Vagina (tissue), 2 donors: ENCODE measurements at regions not wholly inside any gene's neighbourhood (a gene's known extent, or its start where the extent isn't known, plus 50 kb on each side); places are given as distances from the start of the nearest gene placed in this dataset.

Experiments used
- DNase-seq, 2 donors: peaks; one replicate each; pipeline ENCODE4 v3.0.0-alpha.2; 2017; ENCODE audit errors: extremely low spot score in 2 of 2
- H3K27ac ChIP-seq: fragments of 200-600 bp; sonication (generic); one replicate; pipeline ENCODE4 v1.5.1; 2019
- H3K27me3 ChIP-seq: fragments of 200-600 bp; sonication (generic); one replicate; pipeline ENCODE4 v1.5.1; 2019
- H3K36me3 ChIP-seq, 2 donors: fragments of 200-600 bp; sonication (generic); one replicate each; pipeline ENCODE4 v1.5.1; 2017 to 2019
- H3K4me1 ChIP-seq: fragments of 200-600 bp; sonication (generic); one replicate; pipeline ENCODE4 v1.5.1; 2019
- H3K4me3 ChIP-seq, 2 donors: fragments of 200-600 bp; sonication (generic); 1 replicate in 1 of 2; 2 replicates in 1 of 2; pipeline ENCODE4 v1.5.1; 2016 to 2019
- H3K9me3 ChIP-seq: fragments of 200-600 bp; sonication (generic); one replicate; pipeline ENCODE4 v1.5.1; 2019
- CTCF ChIP-seq, 3 experiments: fragments of 450-650 bp in 2 of 3; fragments of 200-600 bp in 1 of 3; sonication (generic) in 1 of 3; IDR thresholded peaks; one replicate each; pipeline ENCODE4 v1.5.1; 2017 to 2019; ENCODE audit warnings: antibody characterized with exemption in 3 of 3, mild to moderate bottlenecking in 2 of 3, moderate library complexity in 2 of 3
- POLR2A ChIP-seq, 2 donors: fragments of 450-650 bp; IDR thresholded peaks; one replicate each; pipeline ENCODE4 v1.6.1; 2017; ENCODE audit warnings: antibody characterized with exemption in 2 of 2, mild to moderate bottlenecking in 2 of 2, moderate library complexity in 2 of 2
- POLR2AphosphoS5 ChIP-seq, 2 donors: sonication (generic); formaldehyde crosslinking; IDR thresholded peaks; one replicate each; pipeline ENCODE4 v1.9.0; 2017; ENCODE audit warnings: antibody characterized with exemption in 2 of 2, mild to moderate bottlenecking in 2 of 2, low read depth in 1 of 2; ENCODE audit not compliant: insufficient read depth in 1 of 2
- intact Hi-C: fragments of 100-400 bp; cut with DNase I; formaldehyde crosslinking; loops from one replicate; pipeline ENCODE4 v1.15.1; 2023

DNA sequence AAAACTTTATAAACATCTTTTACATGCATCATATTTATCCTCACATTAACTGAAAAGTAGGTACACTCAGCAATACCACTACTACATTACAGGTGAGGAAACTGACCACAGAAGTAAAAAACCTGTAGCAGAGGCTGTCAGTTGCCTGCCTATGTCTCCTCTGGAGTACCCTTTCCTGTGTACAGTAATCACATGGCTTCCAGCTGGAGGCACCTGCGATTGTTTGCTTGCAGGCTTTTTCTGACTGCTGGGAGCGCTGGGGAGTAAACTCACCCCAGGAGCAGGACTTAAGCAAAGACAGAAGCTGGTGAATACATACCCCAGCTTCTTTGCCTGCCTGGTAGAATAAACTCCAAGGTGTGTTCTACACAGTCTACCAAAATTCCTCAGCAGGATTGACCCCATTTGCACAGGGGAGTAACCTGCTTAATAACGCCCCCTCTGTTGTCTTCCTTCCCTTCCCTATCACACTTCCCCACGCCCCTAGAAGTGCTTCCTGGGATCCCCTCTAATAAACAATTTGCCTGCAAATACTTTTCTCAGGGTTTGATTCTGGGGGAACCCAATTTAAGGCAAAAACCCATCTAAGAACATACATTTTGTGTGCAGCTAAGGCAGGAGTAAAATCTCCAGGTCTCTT, 138.9 kb downstream of the PTH2R start:
- Histone ChIP-seq H3K9me3 (no peaks in the 10 kb centered on the region), H3K27ac (no peak overlapping the region), H3K4me1 (no peaks in the 10 kb centered on the region), H3K27me3 (no peaks in the 10 kb centered on the region), H3K4me3 (no peak overlapping the region), H3K36me3 (no peaks in the 10 kb centered on the region)
- TF ChIP-seq POLR2A (IDR thresholded peaks at IDR 0.05) (no peak), POLR2AphosphoS5 (IDR thresholded peaks at IDR 0.05; ENCODE audit: insufficient read depth in 1 of 2, low read depth in 1 of 2) (no peak), CTCF (IDR thresholded peaks at IDR 0.05) (no peak)
- no peak for DNase-seq
- intact Hi-C loops = no loop called here

DNA sequence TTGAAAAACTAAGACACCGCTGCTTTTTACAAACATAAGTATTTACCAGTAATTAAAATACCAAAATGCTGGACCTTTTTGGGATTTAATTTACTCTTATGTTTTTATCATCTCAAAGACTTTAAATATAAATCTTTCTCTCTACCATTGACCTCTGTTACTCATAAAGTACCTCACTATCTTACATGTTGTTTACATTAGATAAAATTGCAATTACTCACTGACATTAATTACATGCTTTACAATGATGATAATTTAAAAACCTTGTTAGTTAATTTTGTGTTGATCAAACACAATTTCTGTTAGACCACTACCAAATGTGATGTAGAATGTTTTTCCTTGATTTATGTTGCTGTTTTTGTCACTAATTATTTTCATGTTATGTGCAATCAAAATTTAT, 139.5 kb downstream of the PTH2R start:
- no peaks in the 10 kb centered on the region for H3K9me3 ChIP-seq
- H3K4me1 ChIP-seq = no peaks in the 10 kb centered on the region
- intact Hi-C loops = no loop called here
- H3K36me3 ChIP-seq = no peaks in the 10 kb centered on the region
- no peak overlapping the region for H3K27ac ChIP-seq
- TF ChIP-seq POLR2A (IDR thresholded peaks at IDR 0.05) (no peak), POLR2AphosphoS5 (IDR thresholded peaks at IDR 0.05; ENCODE audit: insufficient read depth in 1 of 2, low read depth in 1 of 2) (no peak), CTCF (IDR thresholded peaks at IDR 0.05) (no peak)
- no peak overlapping the region for H3K4me3 ChIP-seq
- DNase-seq = no peak
- H3K27me3 ChIP-seq = no peaks in the 10 kb centered on the region

DNA sequence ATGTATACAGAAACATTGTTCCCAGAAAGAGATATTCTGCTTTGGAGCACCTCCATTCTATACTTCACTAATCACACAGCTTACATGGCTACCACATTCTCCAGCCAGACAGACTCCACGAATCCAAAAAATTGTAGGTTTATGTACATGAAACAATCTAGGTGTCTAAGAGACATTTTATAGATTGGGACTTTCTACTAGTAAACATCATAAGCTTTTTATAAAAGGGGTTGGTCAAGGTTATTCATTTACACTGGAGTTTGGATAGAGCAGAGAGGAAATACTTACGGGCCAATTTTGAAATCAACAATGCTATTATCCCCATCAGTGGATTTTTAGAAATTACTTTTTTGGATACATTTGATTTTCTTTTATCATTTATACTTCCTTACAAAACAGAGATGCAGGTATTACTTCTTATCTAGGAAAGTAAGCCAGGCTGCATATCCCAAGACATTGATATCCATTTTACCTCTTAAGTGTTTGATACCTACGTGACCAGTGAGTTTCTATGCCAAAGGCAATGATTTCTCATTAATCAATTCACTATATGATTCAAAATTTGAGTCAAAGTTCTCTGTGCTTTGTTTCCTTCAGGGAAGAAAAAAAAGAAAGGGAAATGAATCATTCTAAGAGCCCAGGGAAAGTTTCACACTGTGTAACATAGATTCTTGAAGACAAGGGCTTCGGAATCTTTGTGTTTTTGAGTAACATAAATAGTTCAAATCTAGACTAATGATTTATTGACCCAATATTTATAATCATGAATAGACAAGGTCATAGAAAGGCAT, 140.5 kb downstream of the PTH2R start:
- no peak overlapping the region for H3K27ac ChIP-seq
- H3K9me3 ChIP-seq = no peaks in the 10 kb centered on the region
- no peak overlapping the region for H3K4me3 ChIP-seq
- no peak for DNase-seq
- intact Hi-C loops = no loop called here
- no peaks in the 10 kb centered on the region for H3K4me1 ChIP-seq
- H3K36me3 ChIP-seq = no peaks in the 10 kb centered on the region
- TF ChIP-seq CTCF (IDR thresholded peaks at IDR 0.05) (no peak), POLR2AphosphoS5 (IDR thresholded peaks at IDR 0.05; ENCODE audit: insufficient read depth in 1 of 2, low read depth in 1 of 2) (no peak), POLR2A (IDR thresholded peaks at IDR 0.05) (no peak)
- H3K27me3 ChIP-seq = no peaks in the 10 kb centered on the region

- H3K4me3 ChIP-seq = no peak overlapping the region
- no peaks in the 10 kb centered on the region for H3K27me3 ChIP-seq
- intact Hi-C loops = no loop called here
- no peaks in the 10 kb centered on the region for H3K9me3 ChIP-seq
- DNase-seq = no peak
- no peaks in the 10 kb centered on the region for H3K4me1 ChIP-seq
- TF ChIP-seq CTCF (IDR thresholded peaks at IDR 0.05) (no peak), POLR2AphosphoS5 (IDR thresholded peaks at IDR 0.05; ENCODE audit: insufficient read depth in 1 of 2, low read depth in 1 of 2) (no peak), POLR2A (IDR thresholded peaks at IDR 0.05) (no peak)
- H3K27ac ChIP-seq = no peak overlapping the region
- no peaks in the 10 kb centered on the region for H3K36me3 ChIP-seq
These were observed 142.1 kb downstream of the PTH2R start for GRCh38 chr2:208548700-208549099.

DNA sequence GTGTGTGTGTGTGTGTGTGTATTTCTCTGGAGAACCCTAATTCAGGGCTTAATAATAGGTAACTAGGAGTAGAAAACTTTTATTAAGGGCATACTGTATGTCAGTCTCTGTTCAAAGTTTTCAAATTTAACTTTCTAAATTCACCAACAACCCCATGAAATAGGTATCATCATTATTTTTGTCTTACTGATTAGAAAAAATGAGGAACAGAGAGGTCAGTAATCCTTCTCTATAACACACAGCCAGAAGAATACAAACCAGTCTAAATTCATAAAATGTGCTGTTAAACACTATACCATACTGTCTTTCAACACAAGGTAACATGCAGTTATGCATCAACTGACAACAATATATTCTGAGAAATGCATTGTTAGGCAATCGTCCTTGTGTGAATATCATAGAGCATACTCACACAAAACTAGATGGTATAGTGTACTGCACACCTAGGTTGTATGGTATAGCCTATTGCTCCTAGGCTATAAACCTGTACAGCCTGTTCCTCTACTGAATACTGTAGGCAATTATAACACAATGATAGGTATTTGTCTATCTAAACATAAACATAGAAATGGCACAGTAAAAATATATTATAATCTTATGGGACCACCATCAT, 143.1 kb downstream of the PTH2R start:
- Histone ChIP-seq H3K36me3 (no peaks in the 10 kb centered on the region), H3K27ac (no peak overlapping the region), H3K4me3 (no peak overlapping the region), H3K9me3 (no peaks in the 10 kb centered on the region), H3K27me3 (no peaks in the 10 kb centered on the region), H3K4me1 (no peaks in the 10 kb centered on the region)
- intact Hi-C loops = no loop called here
- TF ChIP-seq POLR2AphosphoS5 (IDR thresholded peaks at IDR 0.05; ENCODE audit: insufficient read depth in 1 of 2, low read depth in 1 of 2) (no peak), CTCF (IDR thresholded peaks at IDR 0.05) (no peak), POLR2A (IDR thresholded peaks at IDR 0.05) (no peak)
- DNase-seq = no peak
